ENCODE measurements at regions not wholly inside any gene's neighbourhood (a gene's known extent, or its start where the extent isn't known, plus 50 kb on each side); places are given as distances from the start of the nearest gene placed in this dataset.

DNA sequence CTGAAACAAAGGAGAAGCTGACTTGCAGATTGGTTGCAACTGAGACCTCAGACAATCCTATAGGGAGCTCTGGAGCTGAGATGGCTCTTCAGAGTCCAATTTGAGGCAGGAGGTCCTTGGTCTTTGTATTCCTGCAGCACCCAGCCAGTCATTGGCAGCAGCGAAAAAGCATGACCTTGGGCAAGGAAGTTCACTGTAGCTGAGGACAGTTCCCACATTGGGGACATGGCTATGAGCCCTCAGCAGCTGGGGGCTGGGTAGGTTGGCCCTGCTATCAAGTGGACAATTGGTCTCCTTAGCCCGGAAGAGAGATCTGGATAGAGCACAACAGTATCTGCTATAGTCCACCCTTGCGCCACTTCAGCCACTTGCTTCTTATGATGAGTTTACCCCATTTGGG, 56.9 kb upstream of the ATP6AP2 start:
- Histone ChIP-seq H3K36me3 (ENCODE audit: low read depth, missing control alignments) (no peaks in the 10 kb centered on the region), H3K27me3 (no peaks in the 10 kb centered on the region), H3K9me3 (no peaks in the 10 kb centered on the region), H3K27ac (no peak overlapping the region), H3K4me1 (no peaks in the 10 kb centered on the region), H3K4me3 (no peak overlapping the region)
- intact Hi-C loops (cut with DNase I; ENCODE audit: low total_unique reads) = no loop called here
- no peak for DNase-seq
- 76% methylated on average over 3 of the region's 3 CpGs; no CpG with 5 or more reads in 1 of the 2 donors for WGBS, 2 donors
- no peak for TF ChIP-seq CTCF (IDR thresholded peaks at IDR 0.05)
- no peak for TF ChIP-seq POLR2A (IDR thresholded peaks at IDR 0.05)

DNA sequence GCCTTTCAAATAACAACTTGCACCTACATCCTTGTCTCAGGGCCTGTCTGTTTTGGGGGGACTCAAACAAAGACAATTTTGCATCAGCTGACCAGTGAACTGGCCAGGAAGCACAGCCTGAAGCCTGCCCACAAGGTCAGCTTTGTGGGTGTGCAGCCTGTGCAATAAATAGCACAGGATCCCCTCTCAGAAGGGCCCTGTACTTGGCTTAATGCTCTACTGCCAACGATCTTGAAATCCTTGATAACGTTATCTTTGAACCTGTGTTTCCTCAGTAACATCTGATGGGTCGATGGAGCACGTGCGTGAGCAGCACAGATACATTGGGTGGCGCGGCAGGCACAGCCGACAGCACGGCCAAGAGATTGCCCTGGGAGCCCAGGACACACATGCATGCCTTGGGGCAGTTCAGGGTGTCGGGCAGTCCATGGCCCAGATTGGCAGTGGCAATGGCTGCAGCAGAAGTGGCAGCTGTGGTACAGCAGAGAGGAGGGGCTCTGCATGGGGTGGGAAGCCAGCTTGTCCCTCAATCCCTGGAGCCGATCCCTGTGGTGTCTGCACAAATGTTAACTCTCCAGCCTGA, 58.8 kb upstream of the ATP6AP2 start:
- Histone ChIP-seq H3K27ac (no peak overlapping the region), H3K4me1 (no peaks in the 10 kb centered on the region), H3K4me3 (no peak overlapping the region), H3K36me3 (ENCODE audit: low read depth, missing control alignments) (no peaks in the 10 kb centered on the region), H3K9me3 (no peaks in the 10 kb centered on the region), H3K27me3 (no peaks in the 10 kb centered on the region)
- DNase-seq = no peak
- TF ChIP-seq CTCF (IDR thresholded peaks at IDR 0.05) (no peak), POLR2A (IDR thresholded peaks at IDR 0.05) (no peak)
- intact Hi-C loops (cut with DNase I; ENCODE audit: low total_unique reads) = no loop called here
- WGBS, 2 donors = 13 to 87% methylated on average over 1 to 11 of the region's 11 CpGs

GRCh38 chrX:40514376-40514775, 66.4 kb upstream of the ATP6AP2 start:
- Histone ChIP-seq H3K9me3 (no peaks in the 10 kb centered on the region), H3K4me1 (no peaks in the 10 kb centered on the region), H3K27me3 (no peaks in the 10 kb centered on the region), H3K36me3 (ENCODE audit: low read depth, missing control alignments) (no peaks in the 10 kb centered on the region), H3K4me3 (no peak overlapping the region), H3K27ac (no peak overlapping the region)
- no peak for DNase-seq
- WGBS, 2 donors = 91% methylated on average over 4 to 8 of the region's 8 CpGs
- TF ChIP-seq POLR2A (IDR thresholded peaks at IDR 0.05) (no peak), CTCF (IDR thresholded peaks at IDR 0.05) (no peak)
- intact Hi-C loops (cut with DNase I; ENCODE audit: low total_unique reads) = no loop called here

- no peak for TF ChIP-seq POLR2A (IDR thresholded peaks at IDR 0.05)
- no peak for TF ChIP-seq CTCF (IDR thresholded peaks at IDR 0.05)
- H3K9me3 ChIP-seq = no peaks in the 10 kb centered on the region
- no peak overlapping the region for H3K4me3 ChIP-seq
- no peaks in the 10 kb centered on the region for H3K36me3 ChIP-seq (ENCODE audit: low read depth, missing control alignments)
- no peaks in the 10 kb centered on the region for H3K4me1 ChIP-seq
- no peaks in the 10 kb centered on the region for H3K27me3 ChIP-seq
- no peak for DNase-seq
- 90 to 91% methylated on average over 2 to 4 of the region's 7 CpGs for WGBS, 2 donors
- H3K27ac ChIP-seq = no peak overlapping the region
- intact Hi-C loops (cut with DNase I; ENCODE audit: low total_unique reads) = no loop called here
These were observed 66.9 kb upstream of the ATP6AP2 start for GRCh38 chrX:40513835-40514234.

GRCh38 chrX:40513012-40513411, 67.8 kb upstream of the ATP6AP2 start:
- TF ChIP-seq POLR2A (IDR thresholded peaks at IDR 0.05) (no peak), CTCF (IDR thresholded peaks at IDR 0.05) (no peak)
- H3K4me3 ChIP-seq = no peak overlapping the region
- intact Hi-C loops (cut with DNase I; ENCODE audit: low total_unique reads) = no loop called here
- no peak for DNase-seq
- 56 to 72% methylated on average over 3 of the region's 5 CpGs for whole genome bisulfite sequencing, 2 donors
- no peaks in the 10 kb centered on the region for H3K4me1 ChIP-seq
- no peaks in the 10 kb centered on the region for H3K9me3 ChIP-seq
- no peak overlapping the region for H3K27ac ChIP-seq
- H3K36me3 ChIP-seq (ENCODE audit: low read depth, missing control alignments) = no peaks in the 10 kb centered on the region
- no peaks in the 10 kb centered on the region for H3K27me3 ChIP-seq

All from testis (tissue), 2 donors.